CD14-positive monocyte (primary cell): ENCODE measurements at regions not wholly inside any gene's neighbourhood (a gene's known extent, or its start where the extent isn't known, plus 50 kb on each side); places are given as distances from the start of the nearest gene placed in this dataset.

Experiments
- DNase-seq, 3 donors: peaks; one replicate each; pipeline ENCODE4 v3.0.0-alpha.2; 2011 to 2022
- H2AFZ ChIP-seq: 2 replicates; pipeline ENCODE4 v1.6.0; 2012; ENCODE audit warnings: mild to moderate bottlenecking, low read depth, low read length, inconsistent platforms; ENCODE audit not compliant: insufficient read depth, poor library complexity, severe bottlenecking
- H3K27ac ChIP-seq, 2 donors: 1 replicate in 1 of 2; 2 replicates in 1 of 2; pipeline ENCODE4 v1.5.1; 2012 to 2013; ENCODE audit warnings: low read length in 2 of 2, control low read depth in 1 of 2, inconsistent platforms in 1 of 2, low read depth in 1 of 2, mild to moderate bottlenecking in 1 of 2
- H3K27me3 ChIP-seq, 2 donors: one replicate each; pipeline versions ENCODE4 v1.6.0 to v1.6.1; 2011 to 2013; ENCODE audit warnings: low read length in 2 of 2; ENCODE audit not compliant: control insufficient read depth in 2 of 2, insufficient read depth in 2 of 2
- H3K36me3 ChIP-seq, 2 donors: replicated peaks in 1 of 2; 1 replicate in 1 of 2; 2 replicates in 1 of 2; pipeline versions ENCODE4 v1.5.1 to v1.6.1; 2012 to 2013; ENCODE audit warnings: low read length in 2 of 2, control low read depth in 1 of 2, inconsistent platforms in 1 of 2, mild to moderate bottlenecking in 1 of 2; ENCODE audit not compliant: insufficient read depth in 2 of 2, control insufficient read depth in 1 of 2
- H3K4me1 ChIP-seq, 2 donors: 1 replicate in 1 of 2; 2 replicates in 1 of 2; pipeline versions ENCODE4 v1.5.1 to v1.6.1; 2012 to 2013; ENCODE audit warnings: low read length in 2 of 2, control low read depth in 1 of 2, inconsistent platforms in 1 of 2, mild to moderate bottlenecking in 1 of 2, moderate library complexity in 1 of 2; ENCODE audit not compliant: insufficient read depth in 2 of 2, control insufficient read depth in 1 of 2
- H3K4me2 ChIP-seq: replicated peaks from 2 replicates; pipeline ENCODE3; 2012; ENCODE audit warnings: low read length, moderate library complexity, mild to moderate bottlenecking; ENCODE audit not compliant: poor library complexity, severe bottlenecking; ENCODE audit errors: extremely low read depth
- H3K4me3 ChIP-seq, 3 experiments: fragments of 200-600 bp in 1 of 3; sonication (generic) in 1 of 3; replicated peaks in 1 of 3; 1 replicate in 2 of 3; 2 replicates in 1 of 3; pipeline ENCODE4 v1.5.1; 2011 to 2013; ENCODE audit warnings: low read length in 3 of 3, mild to moderate bottlenecking in 3 of 3, control low read depth in 2 of 3, low read depth in 2 of 3, inconsistent platforms in 1 of 3, moderate library complexity in 1 of 3
- H3K79me2 ChIP-seq: 2 replicates; pipeline ENCODE4 v1.6.0; 2012; ENCODE audit warnings: mild to moderate bottlenecking, control low read depth, inconsistent platforms, low read length, moderate library complexity; ENCODE audit not compliant: insufficient read depth
- H3K9ac ChIP-seq: 2 replicates; pipeline ENCODE4 v1.6.0; 2017; ENCODE audit warnings: low read length, mild to moderate bottlenecking; ENCODE audit not compliant: insufficient read depth, poor library complexity, severe bottlenecking
- H3K9me3 ChIP-seq, 2 donors: replicated peaks in 1 of 2; 1 replicate in 1 of 2; 2 replicates in 1 of 2; pipeline versions ENCODE4 v1.5.1 to v1.6.1; 2012 to 2013; ENCODE audit warnings: low read length in 2 of 2, control low read depth in 1 of 2; ENCODE audit not compliant: control insufficient read depth in 1 of 2, insufficient read depth in 1 of 2
- H4K20me1 ChIP-seq: 2 replicates; pipeline ENCODE4 v1.6.0; 2012; ENCODE audit warnings: mild to moderate bottlenecking, low read length, control low read depth, moderate library complexity; ENCODE audit not compliant: insufficient read depth
- H3K27ac Mint-ChIP-seq, 7 donors: one replicate each; pipeline ENCODE4 v1.8.0; 2020; ENCODE audit warnings: mild to moderate bottlenecking in 7 of 7, mixed read lengths in 7 of 7, moderate library complexity in 6 of 7, inconsistent platforms in 2 of 7
- H3K27me3 Mint-ChIP-seq, 3 donors: one replicate each; pipeline ENCODE4 v1.8.0; 2021 to 2022; ENCODE audit warnings: low read depth in 3 of 3, mild to moderate bottlenecking in 3 of 3, mixed read lengths in 3 of 3, moderate library complexity in 3 of 3, inconsistent platforms in 1 of 3
- H3K36me3 Mint-ChIP-seq, 2 donors: one replicate each; pipeline ENCODE4 v1.8.0; 2020; ENCODE audit warnings: mixed read lengths in 2 of 2, inconsistent platforms in 1 of 2, mild to moderate bottlenecking in 1 of 2
- H3K4me1 Mint-ChIP-seq: one replicate; pipeline ENCODE4 v1.8.0; 2020; ENCODE audit warnings: mild to moderate bottlenecking, mixed read lengths
- H3K4me3 Mint-ChIP-seq, 2 donors: one replicate each; pipeline ENCODE4 v1.8.0; 2020; ENCODE audit warnings: mild to moderate bottlenecking in 2 of 2, mixed read lengths in 2 of 2, moderate library complexity in 1 of 2
- H3K9me3 Mint-ChIP-seq, 7 donors: one replicate each; pipeline ENCODE4 v1.8.0; 2020 to 2022; ENCODE audit warnings: mixed read lengths in 7 of 7, mild to moderate bottlenecking in 6 of 7, moderate library complexity in 6 of 7, inconsistent platforms in 2 of 7
- CTCF ChIP-seq: fragments of 200-600 bp; IDR thresholded peaks from one replicate; pipeline ENCODE4 v1.8.0; 2022; ENCODE audit warnings: antibody characterized with exemption, mild to moderate bottlenecking
- WGBS: methylation state at CpG from one replicate; pipeline ENCODE4 v1.1.5; 2013; ENCODE audit warnings: missing lambda C conversion rate; ENCODE audit not compliant: insufficient coverage; 5-methylcytosine and 5-hydroxymethylcytosine counted together
- intact Hi-C, 2 donors: fragments of 100-400 bp; cut with micrococcal nuclease; formaldehyde crosslinking; loops; one replicate each; pipeline versions ENCODE4 v1.15.0 to v1.15.1; 2023

GRCh38 chr1:186569856-186570255 lies 108.9 kb upstream of the PDC start:
- Histone ChIP-seq H4K20me1 (no peaks in the 10 kb centered on the region), H3K4me2 (no peak overlapping the region), H3K27me3 (no peaks in the 10 kb centered on the region), H3K79me2 (no peaks in the 10 kb centered on the region), H3K4me3 (no peak overlapping the region), H3K9me3 (no peaks in the 10 kb centered on the region), H2AFZ (no peak overlapping the region), H3K4me1 (peaks cover 2 to 3% of the 10 kb centered on the region in 2 donors), H3K36me3 (no peaks in the 10 kb centered on the region), H3K27ac (no peak overlapping the region), H3K9ac (no peak overlapping the region)
- no peak overlapping the region for H3K4me3 Mint-ChIP-seq
- intact Hi-C loops: no loop called here
- no peak overlapping the region for H3K27ac Mint-ChIP-seq
- H3K27me3 Mint-ChIP-seq: no peaks in the 10 kb centered on the region
- no peak for TF ChIP-seq CTCF
- peaks cover 14% of the 10 kb centered on the region for H3K4me1 Mint-ChIP-seq
- no peak for DNase-seq
- no peaks in the 10 kb centered on the region for H3K9me3 Mint-ChIP-seq
- H3K36me3 Mint-ChIP-seq: no peaks in the 10 kb centered on the region

- no peak overlapping the region for H2AFZ ChIP-seq
- no peaks in the 10 kb centered on the region for H3K27me3 ChIP-seq
- intact Hi-C loops: no loop called here
- no peak overlapping the region for H3K27ac ChIP-seq
- no peak overlapping the region for H3K9ac ChIP-seq
- no peak for DNase-seq
- TF ChIP-seq CTCF: no peak
- no peaks in the 10 kb centered on the region for H3K9me3 ChIP-seq
- no peaks in the 10 kb centered on the region for H3K36me3 Mint-ChIP-seq
- H4K20me1 ChIP-seq: no peaks in the 10 kb centered on the region
- no peaks in the 10 kb centered on the region for H3K4me1 ChIP-seq
- 50% methylated on average over 1 of the region's 2 CpGs for WGBS
- no peaks in the 10 kb centered on the region for H3K36me3 ChIP-seq
- no peak overlapping the region for H3K4me3 ChIP-seq
- no peak overlapping the region for H3K4me3 Mint-ChIP-seq
- H3K4me1 Mint-ChIP-seq: peaks cover 5% of the 10 kb centered on the region
- H3K27ac Mint-ChIP-seq: no peak overlapping the region
- H3K4me2 ChIP-seq: no peak overlapping the region
- H3K27me3 Mint-ChIP-seq: no peaks in the 10 kb centered on the region
- no peaks in the 10 kb centered on the region for H3K9me3 Mint-ChIP-seq
- no peaks in the 10 kb centered on the region for H3K79me2 ChIP-seq
These were observed 107.3 kb upstream of the PDC start for GRCh38 chr1:186568221-186568620.
